Activated CD4-positive, alpha-beta T cell treated with anti-CD3 and anti-CD28 coated beads, Interleukin-2, amount 10 ng/mL, durations not matched to agents 7 days and 5 days (primary cell): ENCODE measurements at regions not wholly inside any gene's neighbourhood (a gene's known extent, or its start where the extent isn't known, plus 50 kb on each side); places are given as distances from the start of the nearest gene placed in this dataset.

Source experiments
- CTCF ChIA-PET: fragments of 350-600 bp; sonication (Branson Sonifier 250); formaldehyde crosslinking; loops from one replicate; lab custom pipeline; 2021; ENCODE audit warnings: antibody characterized with exemption; lab: Charles Lee
- POLR2A ChIA-PET: fragments of 350-600 bp; sonication (Branson Sonifier 250); formaldehyde crosslinking; loops from one replicate; lab custom pipeline; 2021; ENCODE audit warnings: antibody characterized with exemption; lab: Charles Lee
- DNase-seq: peaks from one replicate; pipeline ENCODE4 v3.0.0-alpha.2; 2020
- H3K27ac Mint-ChIP-seq: one replicate; pipeline ENCODE4 v1.8.0; 2021; ENCODE audit warnings: mild to moderate bottlenecking, moderate library complexity, mixed read lengths
- H3K27me3 Mint-ChIP-seq: one replicate; pipeline ENCODE4 v1.8.0; 2021; ENCODE audit warnings: mixed read lengths
- H3K36me3 Mint-ChIP-seq: one replicate; pipeline ENCODE4 v1.8.0; 2021; ENCODE audit warnings: low read depth, mixed read lengths
- H3K4me1 Mint-ChIP-seq: one replicate; pipeline ENCODE4 v1.8.0; 2021; ENCODE audit warnings: mixed read lengths
- H3K4me3 Mint-ChIP-seq: one replicate; pipeline ENCODE4 v1.8.0; 2021; ENCODE audit warnings: mild to moderate bottlenecking, moderate library complexity, mixed read lengths
- H3K9me3 Mint-ChIP-seq: one replicate; pipeline ENCODE4 v1.8.0; 2021; ENCODE audit warnings: mixed read lengths

GRCh38 chr2:18093196-18093595, 214.7 kb downstream of the KCNS3 start:
- no peaks in the 10 kb centered on the region for H3K4me1 Mint-ChIP-seq
- H3K27me3 Mint-ChIP-seq = peaks cover 2% of the 10 kb centered on the region
- no peak for DNase-seq
- ChIA-PET POLR2A (no interaction called here), CTCF (no interaction called here)
- H3K27ac Mint-ChIP-seq = no peak overlapping the region
- H3K4me3 Mint-ChIP-seq = no peak overlapping the region
- no peaks in the 10 kb centered on the region for H3K36me3 Mint-ChIP-seq
- no peaks in the 10 kb centered on the region for H3K9me3 Mint-ChIP-seq

DNA sequence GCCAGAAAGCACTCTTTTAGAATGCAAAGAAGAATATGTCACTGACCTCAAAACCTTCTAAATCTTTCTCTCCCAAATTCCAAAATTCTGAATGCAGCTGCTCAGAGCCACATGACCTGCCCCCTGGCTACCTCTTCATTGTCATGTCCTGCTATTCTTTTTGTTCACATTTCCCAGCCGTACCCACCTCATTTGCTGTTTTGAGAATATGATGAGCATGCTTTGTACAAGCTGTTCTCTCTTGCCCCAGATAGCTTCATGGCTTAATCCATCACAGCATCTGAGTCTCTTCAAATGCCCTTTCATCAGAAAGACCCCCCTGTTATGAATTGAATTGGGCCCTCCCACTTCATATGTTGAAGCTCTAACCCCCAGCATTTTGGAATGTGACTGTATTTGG, 214.3 kb downstream of the KCNS3 start:
- no peaks in the 10 kb centered on the region for H3K9me3 Mint-ChIP-seq
- POLR2A ChIA-PET = no interaction called here
- peaks cover 2% of the 10 kb centered on the region for H3K27me3 Mint-ChIP-seq
- DNase-seq = no peak
- CTCF ChIA-PET = no interaction called here
- H3K4me3 Mint-ChIP-seq = no peak overlapping the region
- no peaks in the 10 kb centered on the region for H3K36me3 Mint-ChIP-seq
- no peak overlapping the region for H3K27ac Mint-ChIP-seq
- H3K4me1 Mint-ChIP-seq = no peaks in the 10 kb centered on the region

- DNase-seq = no peak
- Mint-ChIP-seq H3K27me3 (no peaks in the 10 kb centered on the region), H3K4me3 (no peak overlapping the region), H3K36me3 (no peaks in the 10 kb centered on the region), H3K9me3 (no peaks in the 10 kb centered on the region), H3K27ac (no peak overlapping the region), H3K4me1 (no peaks in the 10 kb centered on the region)
- POLR2A ChIA-PET = no interaction called here
- CTCF ChIA-PET = no interaction called here
Observed at GRCh38 chr2:18085593-18085992, 207.1 kb downstream of the KCNS3 start.

GRCh38 chr2:18084376-18084775, 205.9 kb downstream of the KCNS3 start:
- DNase-seq = no peak
- H3K4me3 Mint-ChIP-seq = no peak overlapping the region
- H3K27ac Mint-ChIP-seq = no peak overlapping the region
- H3K36me3 Mint-ChIP-seq = no peaks in the 10 kb centered on the region
- no peaks in the 10 kb centered on the region for H3K9me3 Mint-ChIP-seq
- H3K27me3 Mint-ChIP-seq = no peaks in the 10 kb centered on the region
- no peaks in the 10 kb centered on the region for H3K4me1 Mint-ChIP-seq
- ChIA-PET CTCF (no interaction called here), POLR2A (no interaction called here)

GRCh38 chr2:18083806-18084205, 205.3 kb downstream of the KCNS3 start:
- Mint-ChIP-seq H3K27me3 (no peaks in the 10 kb centered on the region), H3K36me3 (no peaks in the 10 kb centered on the region), H3K9me3 (peaks cover 2% of the 10 kb centered on the region), H3K4me3 (no peak overlapping the region), H3K4me1 (no peaks in the 10 kb centered on the region), H3K27ac (no peak overlapping the region)
- CTCF ChIA-PET = no interaction called here
- POLR2A ChIA-PET = no interaction called here
- DNase-seq = no peak

DNA sequence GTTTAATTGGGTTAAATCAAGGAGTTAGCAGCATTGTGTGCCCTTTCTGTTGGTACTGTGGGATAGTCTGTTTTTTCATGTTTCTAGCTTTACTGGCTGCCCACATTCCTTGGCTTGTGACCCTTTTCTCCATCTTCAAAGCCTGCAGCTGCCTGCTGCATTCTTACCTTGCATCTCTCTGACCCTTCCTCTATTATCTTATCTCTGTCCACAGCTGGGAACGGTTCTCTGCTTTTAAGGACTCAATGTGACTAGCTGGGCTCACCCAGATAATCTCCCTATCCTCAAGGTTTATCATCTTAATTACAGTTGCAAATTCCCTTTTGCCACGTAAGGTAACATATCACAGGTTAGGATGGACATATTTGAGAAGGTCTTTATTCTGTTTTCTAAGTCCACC, 199.7 kb downstream of the KCNS3 start:
- Mint-ChIP-seq H3K27ac (no peak overlapping the region), H3K27me3 (no peaks in the 10 kb centered on the region), H3K4me1 (peaks cover 9% of the 10 kb centered on the region), H3K9me3 (peaks cover 2% of the 10 kb centered on the region), H3K36me3 (no peaks in the 10 kb centered on the region), H3K4me3 (no peak overlapping the region)
- ChIA-PET CTCF (interaction anchor here (0.9 kb wide), 1 partner anchor 12 kb away, joined by 3 read pairs; no protein-coding TSS in a partner anchor), POLR2A (no interaction called here)
- no peak for DNase-seq

DNA sequence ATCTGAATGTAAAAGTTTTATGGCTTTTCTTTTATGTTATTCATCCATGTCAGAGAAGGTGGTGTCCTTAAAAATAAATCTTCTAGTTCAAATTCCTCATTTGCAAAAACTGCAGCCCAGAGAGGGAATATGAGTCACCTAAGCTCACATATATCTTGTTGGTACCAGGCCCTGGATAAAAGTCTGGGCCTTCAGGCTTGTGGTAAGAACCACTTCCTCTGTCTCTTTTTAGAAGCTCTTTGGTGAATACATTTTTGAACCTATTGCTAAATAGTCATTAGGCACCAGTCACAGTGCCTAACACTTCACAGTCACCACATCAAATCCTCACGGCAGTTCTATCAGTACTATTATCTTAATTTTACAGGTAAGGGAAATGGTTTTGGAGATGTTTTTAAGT, 199.2 kb downstream of the KCNS3 start:
- ChIA-PET CTCF (interaction anchor here (0.6 to 0.9 kb wide), 2 partner anchors 11 to 1632 kb away, joined by 3 read pairs; no protein-coding TSS in a partner anchor), POLR2A (no interaction called here)
- DNase-seq = no peak
- H3K27ac Mint-ChIP-seq = no peak overlapping the region
- no peaks in the 10 kb centered on the region for H3K27me3 Mint-ChIP-seq
- peaks cover 2% of the 10 kb centered on the region for H3K9me3 Mint-ChIP-seq
- no peak overlapping the region for H3K4me3 Mint-ChIP-seq
- peaks cover 9% of the 10 kb centered on the region for H3K4me1 Mint-ChIP-seq
- H3K36me3 Mint-ChIP-seq = no peaks in the 10 kb centered on the region

- Mint-ChIP-seq H3K4me3 (no peak overlapping the region), H3K36me3 (no peaks in the 10 kb centered on the region), H3K4me1 (peaks cover 9% of the 10 kb centered on the region), H3K27ac (no peak overlapping the region), H3K27me3 (no peaks in the 10 kb centered on the region), H3K9me3 (peaks cover 2% of the 10 kb centered on the region)
- ChIA-PET CTCF (interaction anchor here (0.6 kb wide), 1 partner anchor 1633 kb away, joined by 3 read pairs; no protein-coding TSS in a partner anchor), POLR2A (no interaction called here)
- no peak for DNase-seq
Observed at GRCh38 chr2:18077231-18077630, 198.8 kb downstream of the KCNS3 start.

GRCh38 chr2:18074476-18074875, 196.0 kb downstream of the KCNS3 start:
- POLR2A ChIA-PET = no interaction called here
- H3K27me3 Mint-ChIP-seq = peaks cover 5% of the 10 kb centered on the region

GRCh38 chr2:18073601-18074000, 195.1 kb downstream of the KCNS3 start:
- no peaks in the 10 kb centered on the region for H3K9me3 Mint-ChIP-seq
- no peak overlapping the region for H3K4me3 Mint-ChIP-seq
- POLR2A ChIA-PET = no interaction called here
- H3K4me1 Mint-ChIP-seq = peaks cover 9% of the 10 kb centered on the region
- CTCF ChIA-PET = no interaction called here
- no peak overlapping the region for H3K27ac Mint-ChIP-seq
- H3K27me3 Mint-ChIP-seq = peaks cover 7% of the 10 kb centered on the region
- no peaks in the 10 kb centered on the region for H3K36me3 Mint-ChIP-seq
- no peak for DNase-seq

More at GRCh38 chr2:18074476-18074875, 196.0 kb downstream of the KCNS3 start:
- no peak overlapping the region for H3K27ac Mint-ChIP-seq
- peaks cover 2% of the 10 kb centered on the region for H3K9me3 Mint-ChIP-seq
- CTCF ChIA-PET = no interaction called here
- no peaks in the 10 kb centered on the region for H3K36me3 Mint-ChIP-seq
- no peak overlapping the region for H3K4me3 Mint-ChIP-seq
- peaks cover 9% of the 10 kb centered on the region for H3K4me1 Mint-ChIP-seq
- no peak for DNase-seq

- Mint-ChIP-seq H3K4me3 (no peak overlapping the region), H3K36me3 (no peaks in the 10 kb centered on the region), H3K27me3 (peaks cover 12% of the 10 kb centered on the region), H3K9me3 (no peaks in the 10 kb centered on the region), H3K27ac (no peak overlapping the region), H3K4me1 (no peaks in the 10 kb centered on the region)
- POLR2A ChIA-PET = no interaction called here
- CTCF ChIA-PET = no interaction called here
- no peak for DNase-seq
Observed at GRCh38 chr2:18067588-18068384, 189.3 kb downstream of the KCNS3 start.

DNA sequence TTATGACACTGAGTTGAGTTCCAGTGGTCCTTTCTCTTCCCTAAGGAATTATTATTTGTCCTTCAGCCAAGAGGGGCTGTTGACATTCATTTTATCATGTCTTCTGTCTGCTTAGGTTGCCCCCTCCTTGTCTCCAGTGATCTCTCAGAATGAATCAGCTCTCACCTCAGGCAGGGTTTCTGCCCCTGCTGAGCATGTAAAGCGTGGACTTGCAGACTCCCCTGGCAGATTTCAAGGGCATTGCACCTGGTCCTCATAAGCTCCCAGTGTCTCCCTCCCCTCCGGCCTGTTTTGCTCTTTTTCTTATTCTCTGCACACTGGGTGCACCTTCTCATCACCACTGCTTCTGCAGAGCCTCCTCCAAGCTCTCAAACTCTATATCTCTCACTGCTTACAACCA, 188.4 kb downstream of the KCNS3 start:
- ChIA-PET POLR2A (no interaction called here), CTCF (interaction anchor here (1.3 kb wide), 1 partner anchor 11 kb away, joined by 3 read pairs; no protein-coding TSS in a partner anchor)
- H3K4me1 Mint-ChIP-seq = no peaks in the 10 kb centered on the region
- no peak overlapping the region for H3K4me3 Mint-ChIP-seq
- no peak for DNase-seq
- no peaks in the 10 kb centered on the region for H3K9me3 Mint-ChIP-seq
- peaks cover 12% of the 10 kb centered on the region for H3K27me3 Mint-ChIP-seq
- H3K27ac Mint-ChIP-seq = no peak overlapping the region
- H3K36me3 Mint-ChIP-seq = no peaks in the 10 kb centered on the region

GRCh38 chr2:18066066-18066465, 187.6 kb downstream of the KCNS3 start:
- H3K27me3 Mint-ChIP-seq = peaks cover 12% of the 10 kb centered on the region
- no peaks in the 10 kb centered on the region for H3K36me3 Mint-ChIP-seq
- ChIA-PET POLR2A (no interaction called here), CTCF (interaction anchor here (1.3 kb wide), 1 partner anchor 12 kb away, joined by 3 read pairs; no protein-coding TSS in a partner anchor)
- H3K4me1 Mint-ChIP-seq = no peaks in the 10 kb centered on the region
- no peak for DNase-seq
- no peaks in the 10 kb centered on the region for H3K9me3 Mint-ChIP-seq
- H3K4me3 Mint-ChIP-seq = no peak overlapping the region
- H3K27ac Mint-ChIP-seq = no peak overlapping the region
